HG02610 (cell line): ENCODE measurements at regions not wholly inside any gene's neighbourhood (a gene's known extent, or its start where the extent isn't known, plus 50 kb on each side); places are given as distances from the start of the nearest gene placed in this dataset.

Source experiments
- ATAC-seq: cut with Tn5 transposase; IDR thresholded peaks from one replicate; pipeline ENCODE4 v1.9.1; 2021; ENCODE audit warnings: mild to moderate bottlenecking, moderate library complexity; ENCODE audit not compliant: unreplicated experiment

DNA sequence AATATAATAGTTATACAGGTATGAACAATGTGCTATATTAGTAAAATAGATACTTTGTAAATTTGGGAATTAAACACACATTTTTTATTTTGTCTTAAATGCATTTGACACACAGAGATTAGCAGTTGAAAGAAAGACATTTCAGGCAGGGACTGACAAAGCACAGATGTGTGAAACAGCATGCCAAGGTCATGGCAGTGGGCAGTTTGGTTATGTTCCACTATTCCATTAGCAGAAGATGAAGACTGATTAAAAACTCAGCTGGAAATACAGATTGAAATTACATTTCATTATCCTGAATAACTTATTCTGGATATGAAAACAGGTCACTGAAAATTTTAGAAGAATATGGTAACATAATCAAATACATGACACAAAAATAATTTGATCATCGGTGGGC is 669.8 kb upstream of the LRFN5 start:
- no peak for ATAC-seq

DNA sequence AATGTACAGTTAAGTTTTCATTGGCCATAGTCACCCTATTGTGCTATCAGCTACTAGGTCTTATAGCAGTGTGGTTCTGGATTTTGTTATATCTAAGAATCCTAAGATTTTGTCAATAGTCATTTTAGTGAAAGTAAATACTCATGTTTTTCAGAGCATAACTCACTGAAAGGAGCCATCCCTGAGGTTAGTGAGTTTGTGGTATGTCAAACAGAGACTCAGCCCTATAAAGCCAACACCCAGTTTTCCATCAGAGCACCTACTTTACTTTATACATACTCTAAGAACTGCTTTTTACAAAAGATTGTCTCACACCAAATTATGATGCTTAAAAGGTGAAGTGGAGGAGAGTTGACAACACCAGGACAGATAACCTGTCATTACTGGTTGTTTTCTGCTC is 686.3 kb upstream of the LRFN5 start:
- no peak for ATAC-seq

DNA sequence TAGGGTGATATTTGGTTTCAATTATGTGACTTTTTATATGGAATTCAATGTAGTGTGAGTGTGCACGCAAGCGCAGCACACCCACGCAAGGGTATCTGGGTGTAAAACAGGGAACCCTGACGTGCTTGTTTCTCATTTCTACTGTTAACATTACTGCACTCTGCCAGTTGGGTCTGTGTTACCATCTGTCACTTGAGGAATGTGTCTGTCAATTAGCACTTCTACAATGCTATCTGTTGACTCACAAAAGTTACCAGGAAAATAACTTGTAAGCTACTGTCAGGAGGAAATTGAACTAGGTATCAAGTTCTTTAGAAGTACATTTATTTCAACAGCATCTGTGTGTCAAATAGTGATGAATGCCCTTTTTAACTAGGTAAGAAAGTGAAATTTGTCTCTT is 695.5 kb upstream of the LRFN5 start:
- no peak for ATAC-seq

DNA sequence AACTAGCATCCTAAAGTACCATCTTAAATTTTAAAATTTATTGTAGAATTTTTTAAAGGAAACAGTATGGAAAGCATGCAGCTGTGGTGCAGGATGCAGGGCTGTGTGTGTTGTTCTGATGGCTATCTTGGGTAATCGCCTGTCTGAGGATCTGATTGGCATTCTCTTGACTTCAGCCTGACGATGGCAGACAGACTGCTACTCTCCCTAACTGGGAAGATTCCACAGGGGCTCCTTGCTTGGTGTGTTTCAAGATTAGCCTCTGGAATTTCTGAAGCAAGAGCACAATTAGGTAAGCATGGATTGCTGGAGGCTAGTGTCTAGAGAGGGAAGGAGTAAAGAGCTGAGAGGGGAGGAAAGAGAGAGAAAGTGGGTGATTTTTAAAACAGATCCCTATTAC is 696.8 kb upstream of the LRFN5 start:
- ATAC-seq, result no peak

DNA sequence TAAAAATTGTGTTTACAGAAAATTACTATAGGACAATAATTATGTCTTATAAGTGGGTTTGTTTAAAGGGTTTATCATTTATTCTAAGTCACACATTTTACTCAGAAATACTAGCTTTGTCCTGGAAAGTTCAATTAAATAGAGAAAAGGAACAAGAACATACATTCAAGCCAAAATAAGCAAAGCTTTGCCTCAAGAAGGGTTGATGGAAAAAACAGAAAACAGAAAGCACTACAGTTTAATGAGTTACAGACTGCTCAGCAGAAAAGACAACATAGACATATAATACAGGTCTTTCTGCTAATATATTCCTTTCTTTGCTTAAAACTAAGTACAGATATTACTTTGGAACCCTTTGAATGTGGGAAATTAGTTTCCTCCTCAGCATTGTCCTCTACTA is 703.0 kb upstream of the LRFN5 start:
- ATAC-seq, result no peak

DNA sequence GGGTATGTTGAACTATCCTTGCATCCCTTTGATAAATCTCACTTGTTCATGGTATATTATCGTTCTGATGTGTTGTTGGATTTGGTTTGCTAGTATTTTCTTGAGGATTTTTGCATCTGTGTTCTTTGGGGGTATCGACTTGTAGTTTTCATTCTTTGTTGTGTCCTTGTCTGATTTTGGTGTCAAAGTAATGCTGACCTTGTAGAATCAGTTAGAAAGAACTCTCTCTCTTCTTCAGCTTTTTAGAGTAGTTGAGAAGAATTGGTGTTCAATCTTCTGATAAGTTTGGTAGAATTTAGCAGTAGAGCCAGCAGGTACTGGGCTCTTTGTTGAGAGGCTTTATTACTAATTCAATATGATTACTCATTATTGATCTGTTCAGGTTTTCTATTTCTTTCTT is 707.2 kb upstream of the LRFN5 start:
- ATAC-seq, result no peak

DNA sequence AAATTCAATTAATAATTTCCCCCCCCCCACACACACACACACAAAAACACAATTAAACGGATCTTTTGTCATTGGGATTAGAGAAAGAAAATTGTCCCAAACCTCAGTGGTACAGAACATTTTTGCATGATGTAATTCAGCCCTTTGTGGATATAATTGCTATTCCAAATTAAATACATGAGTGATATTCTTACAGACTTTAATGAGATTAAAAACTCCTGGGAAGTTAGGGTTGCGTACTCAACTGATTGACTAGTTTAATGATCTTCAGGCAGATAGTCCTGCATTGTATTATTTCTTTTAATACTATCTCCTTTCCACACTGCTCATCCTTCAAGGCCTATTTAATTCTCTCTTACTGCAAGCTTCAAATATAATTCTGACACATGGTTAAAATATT is 711.8 kb upstream of the LRFN5 start:
- ATAC-seq, result no peak

DNA sequence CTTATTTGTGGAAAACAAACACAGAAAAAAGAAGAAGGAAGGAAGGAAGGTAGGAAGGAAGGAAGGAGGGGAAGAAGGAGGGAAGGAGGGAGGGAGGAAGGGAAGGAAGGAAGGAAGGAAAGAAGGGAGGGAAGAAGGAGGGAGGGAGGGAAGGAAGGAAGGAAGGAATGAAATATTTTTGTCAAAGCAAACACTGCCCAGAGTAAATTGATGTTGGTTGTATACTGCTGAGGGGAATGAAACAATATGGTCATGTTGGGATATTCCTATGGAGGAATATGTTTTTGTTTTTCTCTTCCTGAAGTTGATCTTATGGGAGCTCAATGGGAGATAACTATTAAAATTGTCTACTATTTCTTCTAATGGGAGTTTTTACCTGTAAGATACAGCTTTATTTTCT is 717.5 kb upstream of the LRFN5 start:
- no peak for ATAC-seq

DNA sequence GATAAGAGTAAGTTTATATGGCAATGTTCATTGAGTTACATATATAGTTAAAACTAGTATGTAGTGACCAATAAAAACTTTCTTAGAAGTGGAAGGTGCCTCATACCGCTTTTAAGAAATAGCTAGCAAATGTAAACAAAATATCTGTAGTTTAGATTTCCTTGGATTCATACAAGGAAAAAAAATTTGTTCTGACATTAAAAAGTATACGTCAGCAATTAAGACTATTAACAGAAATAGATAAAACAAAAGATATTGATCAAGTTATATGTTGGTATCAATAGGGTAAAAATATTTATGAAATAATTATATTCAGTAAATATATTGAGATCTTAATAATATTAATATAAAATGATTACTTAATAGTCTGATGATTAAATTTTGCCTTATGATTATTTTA is 718.8 kb upstream of the LRFN5 start:
- no peak for ATAC-seq

DNA sequence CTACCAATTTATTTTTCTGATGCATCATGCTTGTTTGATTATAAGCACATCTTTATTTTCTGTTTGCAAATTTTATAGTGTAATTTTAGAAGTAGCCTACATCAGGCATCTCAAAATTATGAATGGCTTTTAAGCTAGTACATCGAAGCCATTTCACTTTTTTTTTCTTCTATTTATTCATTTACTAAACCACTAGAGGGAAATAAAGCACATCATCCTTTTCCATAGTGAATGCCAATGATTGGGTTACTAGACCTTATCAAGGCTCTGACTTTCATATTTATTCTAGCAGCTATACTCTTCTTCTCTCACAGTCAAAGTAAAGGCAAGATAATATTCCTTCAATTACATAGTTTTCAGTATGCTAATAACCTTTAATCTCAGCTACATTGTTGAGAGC is 736.4 kb upstream of the LRFN5 start:
- ATAC-seq, result no peak

DNA sequence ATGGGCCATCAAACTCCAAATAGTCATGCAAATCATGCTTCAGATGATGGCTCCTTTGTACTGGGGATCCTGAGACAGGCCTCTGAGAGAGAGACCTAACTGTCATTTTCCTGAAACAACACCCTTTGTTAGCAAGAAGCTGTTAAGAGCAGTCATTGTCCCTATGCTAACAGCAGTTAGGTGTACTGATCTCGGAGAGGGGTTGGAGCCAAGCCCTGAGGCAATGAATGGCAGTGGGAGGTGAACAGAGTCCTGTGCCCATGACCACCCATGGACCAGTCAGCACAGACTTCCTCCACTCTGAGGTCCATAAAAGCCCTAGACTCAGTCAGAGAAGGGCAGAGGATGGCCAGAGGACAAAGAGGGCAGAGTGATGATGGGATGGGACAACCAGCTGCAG is 747.6 kb upstream of the LRFN5 start:
- no peak for ATAC-seq

DNA sequence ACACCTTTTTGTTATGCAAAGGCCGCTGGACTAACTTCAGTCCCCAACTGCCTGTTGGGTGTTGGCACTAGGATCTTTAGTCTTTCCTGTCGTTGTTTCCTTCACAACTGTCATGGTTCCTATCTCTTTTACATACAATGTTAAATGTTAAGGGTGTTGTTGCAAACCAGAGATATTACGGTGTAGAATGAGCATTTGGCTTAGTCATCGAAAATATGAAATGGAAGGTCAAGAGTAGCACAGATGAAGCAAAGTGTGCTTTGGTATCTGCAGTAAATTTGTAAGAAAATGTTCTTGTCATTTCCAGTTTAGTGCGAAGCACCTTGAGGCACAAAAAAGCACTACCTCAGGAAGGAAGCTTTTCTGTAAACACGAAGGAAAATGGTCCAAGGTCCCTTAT is 751.3 kb upstream of the LRFN5 start:
- ATAC-seq, result no peak

DNA sequence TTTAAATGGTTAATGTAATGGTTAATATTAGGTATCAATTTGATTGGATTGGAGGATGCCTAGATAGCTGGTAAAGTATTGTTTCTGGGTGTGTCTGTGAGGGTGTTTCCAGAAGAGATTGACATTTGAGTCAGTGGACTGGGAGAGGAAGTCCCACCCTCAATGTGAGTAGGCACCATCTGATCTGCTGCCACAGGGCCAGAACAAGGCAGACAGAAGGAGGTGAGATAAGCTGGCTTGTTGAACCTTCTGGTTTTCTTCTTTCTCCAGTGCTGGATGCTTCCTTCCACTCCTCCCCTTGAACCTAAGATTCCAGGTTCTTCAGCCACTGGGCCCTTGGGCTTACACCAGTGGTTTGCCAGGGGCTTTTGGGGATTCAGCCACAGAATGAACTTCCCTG is 756.5 kb upstream of the LRFN5 start:
- no peak for ATAC-seq

DNA sequence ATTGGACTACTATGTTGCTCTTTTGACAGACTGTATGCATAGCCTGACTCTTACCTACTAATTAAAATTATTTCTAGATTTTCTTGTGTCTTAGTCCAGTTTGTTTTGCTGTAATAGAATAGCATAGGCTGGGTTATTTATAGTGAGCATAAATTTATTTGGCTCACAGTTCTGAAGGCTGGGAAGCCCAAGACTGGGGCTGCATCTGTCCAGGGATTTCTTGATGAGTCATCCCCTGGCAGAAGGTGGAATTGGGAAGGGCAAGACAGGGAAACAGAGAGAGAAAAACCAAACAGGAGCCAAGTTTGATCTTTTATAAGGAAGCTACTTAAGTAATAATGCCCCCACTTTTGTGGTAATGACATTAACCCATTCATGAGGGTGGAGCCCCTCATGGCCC is 759.2 kb upstream of the LRFN5 start:
- ATAC-seq, result no peak

DNA sequence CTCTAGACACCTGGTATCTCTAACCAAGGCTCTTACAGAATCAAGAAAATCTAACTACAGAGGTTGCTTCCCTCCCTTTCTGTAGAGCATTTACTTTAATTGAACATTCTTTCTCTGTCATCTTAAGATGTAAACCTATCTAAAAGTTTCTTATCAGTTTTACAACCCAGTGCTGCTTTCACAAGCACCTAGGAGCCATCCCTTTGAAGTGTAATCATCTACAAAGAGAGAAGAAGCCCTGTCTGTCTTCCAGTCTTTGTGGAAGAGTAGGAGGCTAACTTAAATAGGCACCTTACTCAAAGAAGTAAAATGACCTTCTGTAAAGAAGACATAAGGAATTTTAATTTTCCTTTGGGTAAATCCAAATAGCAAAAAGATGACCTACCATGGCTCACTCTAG is 763.9 kb upstream of the LRFN5 start:
- ATAC-seq, result no peak

DNA sequence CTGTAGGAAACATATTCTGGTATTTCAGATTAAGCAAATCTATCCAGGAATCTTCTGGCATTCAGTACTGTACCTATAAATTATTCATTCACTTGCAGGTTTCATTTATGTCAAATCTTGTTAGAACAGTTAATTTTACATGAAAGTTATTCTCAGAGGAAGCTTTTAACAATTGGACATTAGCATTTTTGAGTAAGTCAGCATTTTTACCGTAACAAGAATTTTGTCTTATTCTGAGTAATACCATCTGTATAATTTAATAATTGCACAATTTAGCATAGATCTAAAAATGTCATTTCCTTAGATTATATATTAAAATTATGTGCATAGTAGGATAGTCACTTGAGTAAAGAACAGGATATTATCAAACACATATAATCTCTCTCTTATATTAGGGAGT is 764.8 kb upstream of the LRFN5 start:
- no peak for ATAC-seq

DNA sequence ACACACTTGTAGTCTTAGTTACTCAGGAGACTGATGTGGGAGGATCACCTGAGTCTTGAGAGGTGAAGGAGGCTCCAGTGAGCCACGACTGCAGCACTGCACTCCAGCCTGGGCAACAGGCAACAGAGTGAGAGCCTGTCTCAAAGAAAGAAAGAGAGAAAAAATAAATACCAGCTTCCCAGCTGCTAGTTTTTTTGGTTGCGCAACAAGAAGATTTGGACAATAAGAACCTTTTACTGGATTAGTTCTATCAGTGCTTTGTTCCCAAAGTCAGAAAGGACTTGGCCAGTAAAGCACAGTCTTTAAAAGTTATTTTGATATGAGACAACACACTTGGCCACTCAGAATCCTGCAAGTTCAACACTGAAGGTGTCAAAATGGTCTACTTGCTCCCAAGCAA is 768.1 kb upstream of the LRFN5 start:
- ATAC-seq, result no peak

DNA sequence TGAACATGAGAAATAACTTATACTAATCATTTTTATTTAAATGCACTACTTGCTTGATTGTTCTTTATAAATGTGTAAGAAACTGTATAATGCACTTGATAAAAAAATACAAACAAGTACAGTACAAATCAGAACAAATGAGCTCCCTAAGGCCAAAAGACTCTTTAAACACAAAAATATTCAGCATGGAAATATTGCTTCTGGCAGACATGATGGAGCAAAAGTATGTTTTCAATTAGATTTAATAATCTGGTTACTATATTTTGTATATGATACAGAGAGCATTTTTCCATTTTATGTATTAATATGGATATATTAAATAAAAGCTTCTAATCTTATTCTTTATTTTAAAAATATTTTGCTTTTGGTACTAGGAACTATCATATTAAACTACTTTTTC is 800.2 kb upstream of the LRFN5 start:
- ATAC-seq, result no peak

DNA sequence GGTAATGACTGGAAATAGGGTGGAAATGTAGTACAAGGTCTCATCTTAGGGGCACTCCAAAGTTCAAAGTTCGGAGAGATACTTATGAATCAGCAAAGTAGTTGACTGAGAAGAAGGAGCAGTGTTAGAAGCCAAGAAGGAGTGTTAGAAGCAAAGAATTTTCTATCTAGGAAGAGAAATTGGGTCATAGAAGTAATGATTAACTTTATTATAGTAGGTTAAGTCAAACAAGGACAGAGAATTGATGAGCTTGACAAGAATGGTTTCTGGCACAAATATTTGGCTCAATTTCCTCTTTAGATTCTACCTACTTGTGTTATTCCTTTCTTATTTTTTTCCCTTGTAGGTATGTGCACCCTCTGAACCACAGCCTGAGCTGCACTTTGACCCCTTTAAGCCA is 810.5 kb upstream of the LRFN5 start:
- ATAC-seq, result no peak

DNA sequence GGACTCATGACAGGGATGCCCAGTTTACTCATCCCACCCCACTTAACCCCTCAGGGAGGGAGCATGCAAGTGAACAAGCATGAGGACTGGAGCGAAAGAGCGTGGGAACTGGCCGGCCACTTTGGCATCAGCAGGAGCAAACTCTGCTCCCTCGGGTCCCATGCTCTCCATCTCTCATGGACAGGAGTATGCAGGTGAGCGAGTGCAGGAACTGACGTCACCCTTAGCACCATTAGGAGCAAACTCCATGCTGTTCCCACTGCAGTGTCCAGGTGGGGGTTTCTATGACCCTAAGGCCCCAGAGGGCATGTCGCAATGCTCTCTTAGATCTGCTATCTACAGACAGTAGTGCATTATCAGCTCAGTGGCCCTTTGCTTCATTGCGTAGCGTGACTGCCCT is 821.8 kb upstream of the LRFN5 start:
- ATAC-seq, result no peak

DNA sequence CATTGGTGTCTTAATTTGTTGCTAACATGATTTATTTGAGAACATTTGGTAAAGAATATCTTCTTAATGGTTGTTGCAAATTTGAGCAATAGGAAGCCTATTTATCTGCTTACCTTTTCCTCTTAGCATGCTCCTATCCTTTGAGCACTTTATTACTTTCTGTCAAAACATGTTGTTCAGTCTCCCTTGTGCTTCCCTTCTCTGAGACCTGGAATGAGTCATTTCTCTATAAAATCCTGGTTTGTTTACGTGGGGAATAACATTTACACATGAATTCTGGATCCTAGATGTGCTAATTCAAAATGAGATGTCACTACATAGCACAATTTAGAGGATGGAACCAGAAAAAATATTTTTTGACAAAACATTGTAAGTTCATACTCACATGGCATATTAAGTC is 844.0 kb upstream of the LRFN5 start:
- ATAC-seq, result no peak

DNA sequence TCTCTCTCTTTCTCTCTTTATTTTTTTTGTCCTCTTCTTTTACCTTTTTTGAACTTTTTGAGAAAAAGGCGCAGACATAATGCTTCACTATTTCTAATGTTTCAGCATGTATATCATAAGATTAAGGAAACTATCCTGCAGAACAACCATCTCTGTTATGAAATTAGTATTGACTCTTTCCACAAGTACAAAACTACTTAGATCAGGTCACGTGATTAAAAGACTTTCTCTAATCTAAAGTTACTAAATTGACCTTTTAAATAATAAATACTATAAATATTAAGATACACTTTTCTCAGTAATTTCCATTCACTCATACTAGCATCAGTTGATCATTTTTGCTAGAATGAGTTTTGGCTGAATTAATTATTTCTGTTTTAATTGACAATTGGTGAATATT is 844.5 kb upstream of the LRFN5 start:
- no peak for ATAC-seq

DNA sequence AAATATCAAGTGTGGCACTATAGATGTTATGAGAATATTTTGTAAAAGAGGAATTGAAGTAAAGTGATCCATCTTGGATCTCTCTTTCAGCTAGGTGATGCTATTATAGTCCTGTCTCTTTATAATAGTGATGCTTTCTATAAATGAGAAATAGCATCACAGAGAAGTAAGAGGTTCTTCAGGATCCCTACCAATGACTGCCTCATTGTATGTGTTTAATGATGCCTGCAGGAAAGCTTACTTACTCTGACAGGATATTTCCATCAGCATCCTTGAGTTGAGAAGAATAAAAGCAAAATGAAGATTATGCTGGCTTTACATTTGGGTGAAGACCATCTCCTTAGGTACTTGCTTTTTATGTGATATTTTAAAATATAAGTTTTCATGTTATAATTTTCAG is 846.0 kb upstream of the LRFN5 start:
- no peak for ATAC-seq

DNA sequence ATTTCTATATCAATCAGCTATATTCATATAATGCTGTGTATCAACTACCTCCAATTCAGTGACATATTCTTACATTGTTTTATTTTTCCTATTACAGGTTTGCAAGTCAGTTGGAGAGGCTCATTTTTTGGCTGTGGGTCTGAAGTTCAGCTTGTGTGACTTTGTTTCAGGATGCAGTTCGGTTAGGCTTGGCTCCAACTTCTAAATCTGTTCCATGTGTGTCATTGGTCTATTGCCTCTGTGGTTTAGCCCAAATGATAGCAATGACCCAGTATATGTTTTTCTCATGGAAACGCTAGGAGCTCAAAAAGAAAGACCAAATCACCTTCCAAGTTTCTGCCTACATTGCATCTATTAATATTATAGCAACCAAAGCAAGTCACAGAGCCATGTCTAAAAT is 848.6 kb upstream of the LRFN5 start:
- no peak for ATAC-seq
